DND-41 (cell line): ENCODE measurements at regions not wholly inside any gene's neighbourhood (a gene's known extent, or its start where the extent isn't known, plus 50 kb on each side); places are given as distances from the start of the nearest gene placed in this dataset.

Source experiments
- CTCF ChIP-seq: IDR thresholded peaks from 2 replicates; pipeline ENCODE4 v1.5.1; 2012; ENCODE audit warnings: borderline replicate concordance, low read length, moderate library complexity, mild to moderate bottlenecking; ENCODE audit not compliant: poor library complexity, severe bottlenecking; ENCODE audit errors: extremely low read depth
- EZH2 ChIP-seq: IDR thresholded peaks from 3 replicates; pipeline ENCODE4 v1.6.1; 2012; ENCODE audit warnings: borderline replicate concordance, low read depth, mild to moderate bottlenecking, moderate library complexity, low read length, inconsistent platforms; ENCODE audit not compliant: severe bottlenecking

GRCh38 chr5:87030699-87031098 lies 237.0 kb upstream of the RASA1 start:
- TF ChIP-seq CTCF (no peak), EZH2 (no peak)
